HG03460 (cell line): ENCODE measurements at regions not wholly inside any gene's neighbourhood (a gene's known extent, or its start where the extent isn't known, plus 50 kb on each side); places are given as distances from the start of the nearest gene placed in this dataset.
"Not testable (repeated sequence)": the region's sequence is repeated elsewhere in the genome, so short reads cannot be mapped to it uniquely, and the experiment has no call there.

Experiments used
- ATAC-seq: cut with Tn5 transposase; IDR thresholded peaks from one replicate; pipeline ENCODE4 v1.9.1; 2021; ENCODE audit not compliant: unreplicated experiment

- no peak for ATAC-seq
These were observed 115.3 kb upstream of the CCND2 start for GRCh38 chr12:4158306-4158705.

- ATAC-seq: no peak
These were observed 116.4 kb upstream of the CCND2 start for GRCh38 chr12:4157122-4157521.

- ATAC-seq: no peak
These were observed 117.2 kb upstream of the CCND2 start for GRCh38 chr12:4156317-4156716.

- no peak for ATAC-seq
These were observed 118.8 kb upstream of the CCND2 start for GRCh38 chr12:4154672-4155225.

GRCh38 chr12:4153343-4153892 is 120.1 kb upstream of the CCND2 start:
- peak; percentile 81 for ATAC-seq

GRCh38 chr12:4152145-4152795 is 121.3 kb upstream of the CCND2 start:
- ATAC-seq: no peak

GRCh38 chr12:4151362-4152121 is 122.0 kb upstream of the CCND2 start:
- no peak for ATAC-seq

- ATAC-seq: not testable (repeated sequence)
These were observed 123.2 kb upstream of the CCND2 start for GRCh38 chr12:4150355-4150754.

- peak; percentile 57 for ATAC-seq
These were observed 125.0 kb upstream of the CCND2 start for GRCh38 chr12:4148418-4149056.

GRCh38 chr12:4147031-4147481 is 126.5 kb upstream of the CCND2 start:
- ATAC-seq: no peak

- ATAC-seq: no peak
These were observed 127.3 kb upstream of the CCND2 start for GRCh38 chr12:4145990-4146859.

GRCh38 chr12:4144676-4145075 is 128.9 kb upstream of the CCND2 start:
- no peak for ATAC-seq

GRCh38 chr12:4143896-4144295 is 129.7 kb upstream of the CCND2 start:
- no peak for ATAC-seq

- ATAC-seq: no peak
These were observed 132.0 kb upstream of the CCND2 start for GRCh38 chr12:4141348-4142270.

- ATAC-seq: no peak
These were observed 132.8 kb upstream of the CCND2 start for GRCh38 chr12:4140581-4141301.

GRCh38 chr12:4139191-4139590 is 134.4 kb upstream of the CCND2 start:
- ATAC-seq: no peak

- ATAC-seq: not testable (repeated sequence)
These were observed 135.0 kb upstream of the CCND2 start for GRCh38 chr12:4138532-4138931.

GRCh38 chr12:4138051-4138450 is 135.5 kb upstream of the CCND2 start:
- ATAC-seq: no peak

- ATAC-seq: no peak
These were observed 136.1 kb upstream of the CCND2 start for GRCh38 chr12:4137441-4137840.
